Mucosa of descending colon (tissue), 3 donors: ENCODE measurements at regions not wholly inside any gene's neighbourhood (a gene's known extent, or its start where the extent isn't known, plus 50 kb on each side); places are given as distances from the start of the nearest gene placed in this dataset.
"Not testable (repeated sequence)": the region's sequence is repeated elsewhere in the genome, so short reads cannot be mapped to it uniquely, and the experiment has no call there.

ENCODE experiments used
- ATAC-seq: fragments of 200-7000 bp; cut with Tn5 transposase; one replicate; pipeline ENCODE4 v1.9.1; 2020; ENCODE audit warnings: mild to moderate bottlenecking, moderate library complexity
- DNase-seq, 3 donors: peaks; one replicate each; pipeline ENCODE4 v3.0.0-alpha.2; 2020
- H3K36me3 ChIP-seq: fragments of 200-600 bp; one replicate; pipeline ENCODE4 v1.8.0; 2021; ENCODE audit warnings: low read depth, mild to moderate bottlenecking
- H3K4me1 ChIP-seq: fragments of 200-600 bp; one replicate; pipeline ENCODE4 v1.8.0; 2021; ENCODE audit warnings: low read depth, mild to moderate bottlenecking
- H3K4me3 ChIP-seq: fragments of 200-600 bp; one replicate; pipeline ENCODE4 v1.8.0; 2021; ENCODE audit warnings: mild to moderate bottlenecking
- H3K9me3 ChIP-seq: fragments of 200-600 bp; one replicate; pipeline ENCODE4 v1.8.0; 2021; ENCODE audit warnings: mild to moderate bottlenecking
- intact Hi-C, 2 donors: fragments of 100-400 bp; cut with DNase I in 1 of 2; cut with micrococcal nuclease in 1 of 2; formaldehyde crosslinking; loops; one replicate each; pipeline versions ENCODE4 v1.11.0 to v1.11.1; 2022; cut with DNase I, micrococcal nuclease
- TF ChIP-seq, protein P1 (sequence below): fragments of 200-600 bp; IDR thresholded peaks from one replicate; pipeline ENCODE4 v1.8.0; 2022; ENCODE audit warnings: antibody characterized with exemption, mild to moderate bottlenecking
- donor health status: DM: no; HTN: no; CAD: no; lungs with moderate emphysema.
- donor health status: DM: no; HTN: no; CAD: no.
- donor health status: DM: no; HTN: yes; CAD: no.

DNA sequence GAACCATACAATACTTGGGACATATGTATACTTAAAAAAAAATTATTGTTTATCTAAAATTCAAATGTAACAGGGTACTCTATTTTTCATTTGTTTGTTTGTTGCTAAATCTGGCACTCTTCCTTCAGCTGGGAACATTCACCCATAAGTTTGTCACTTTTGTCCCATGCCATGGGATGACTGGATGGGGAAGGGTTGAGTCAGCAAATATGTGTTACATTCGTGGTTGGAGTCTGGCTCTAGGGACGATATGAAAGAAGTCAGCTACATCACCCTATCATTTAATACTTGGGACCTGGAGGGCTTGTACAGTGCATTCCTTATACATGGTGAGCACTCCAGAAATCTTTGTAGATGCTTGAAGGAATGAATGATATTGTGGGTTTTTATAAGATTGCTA lies 131.3 kb downstream of the IPO8 start:
- intact Hi-C loops: no loop called here
- Histone ChIP-seq H3K4me1 (no peaks in the 10 kb centered on the region), H3K36me3 (no peaks in the 10 kb centered on the region), H3K4me3 (no peak overlapping the region), H3K9me3 (no peaks in the 10 kb centered on the region)
- TF ChIP-seq, protein P1, sequence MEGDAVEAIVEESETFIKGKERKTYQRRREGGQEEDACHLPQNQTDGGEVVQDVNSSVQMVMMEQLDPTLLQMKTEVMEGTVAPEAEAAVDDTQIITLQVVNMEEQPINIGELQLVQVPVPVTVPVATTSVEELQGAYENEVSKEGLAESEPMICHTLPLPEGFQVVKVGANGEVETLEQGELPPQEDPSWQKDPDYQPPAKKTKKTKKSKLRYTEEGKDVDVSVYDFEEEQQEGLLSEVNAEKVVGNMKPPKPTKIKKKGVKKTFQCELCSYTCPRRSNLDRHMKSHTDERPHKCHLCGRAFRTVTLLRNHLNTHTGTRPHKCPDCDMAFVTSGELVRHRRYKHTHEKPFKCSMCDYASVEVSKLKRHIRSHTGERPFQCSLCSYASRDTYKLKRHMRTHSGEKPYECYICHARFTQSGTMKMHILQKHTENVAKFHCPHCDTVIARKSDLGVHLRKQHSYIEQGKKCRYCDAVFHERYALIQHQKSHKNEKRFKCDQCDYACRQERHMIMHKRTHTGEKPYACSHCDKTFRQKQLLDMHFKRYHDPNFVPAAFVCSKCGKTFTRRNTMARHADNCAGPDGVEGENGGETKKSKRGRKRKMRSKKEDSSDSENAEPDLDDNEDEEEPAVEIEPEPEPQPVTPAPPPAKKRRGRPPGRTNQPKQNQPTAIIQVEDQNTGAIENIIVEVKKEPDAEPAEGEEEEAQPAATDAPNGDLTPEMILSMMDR: no peak
- ATAC-seq (no peak), DNase-seq (no peak)

DNA sequence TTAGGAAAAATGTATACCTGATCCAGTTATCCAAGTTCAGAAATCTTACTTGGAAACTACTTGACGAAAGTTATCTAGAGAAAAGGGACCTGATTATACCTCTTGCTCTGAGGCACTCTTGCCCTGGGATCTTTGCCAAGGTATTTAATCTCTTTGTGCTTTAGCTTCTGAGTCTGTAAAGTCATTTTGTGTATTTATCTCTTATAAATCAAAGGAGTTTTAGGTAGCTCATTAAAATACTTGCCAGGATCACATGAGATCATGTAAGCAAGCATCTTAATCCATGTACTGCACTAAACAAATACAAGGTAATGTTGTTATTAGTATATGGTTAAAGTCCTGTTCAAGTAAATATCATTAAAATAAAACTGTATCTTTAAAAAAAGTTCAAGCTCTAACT lies 147.5 kb downstream of the IPO8 start:
- no peak overlapping the region for H3K4me3 ChIP-seq
- intact Hi-C loops: no loop called here
- H3K36me3 ChIP-seq: no peaks in the 10 kb centered on the region
- TF ChIP-seq, protein P1: no peak
- DNase-seq (no peak), ATAC-seq (no peak)
- H3K4me1 ChIP-seq: no peaks in the 10 kb centered on the region
- H3K9me3 ChIP-seq: no peaks in the 10 kb centered on the region

DNA sequence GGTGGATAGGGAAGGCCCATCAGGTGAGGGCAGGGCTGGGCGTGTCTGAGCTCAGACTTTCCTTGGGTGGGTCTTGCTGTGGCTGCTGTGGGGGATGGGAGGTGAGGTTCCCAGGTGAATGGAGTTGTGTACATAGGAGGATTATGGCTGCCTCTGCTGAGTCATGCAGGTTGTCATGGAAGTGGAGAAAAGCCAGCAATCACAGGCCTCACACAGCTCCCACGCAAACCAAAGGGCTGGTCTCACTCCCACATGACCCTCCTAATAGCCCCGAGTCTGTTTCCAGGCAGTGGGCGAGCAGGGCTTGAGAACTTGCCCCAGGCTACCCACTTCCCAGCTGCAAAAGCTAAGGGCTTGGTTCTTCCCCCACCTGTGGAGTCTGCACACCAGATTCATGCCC lies 149.5 kb downstream of the IPO8 start:
- Histone ChIP-seq H3K4me3 (no peak overlapping the region), H3K4me1 (no peaks in the 10 kb centered on the region), H3K36me3 (no peaks in the 10 kb centered on the region), H3K9me3 (peaks cover 3% of the 10 kb centered on the region)
- TF ChIP-seq, protein P1: no peak
- intact Hi-C loops: no loop called here
- ATAC-seq: no peak
- DNase-seq: peak in 2 of 3 donors; percentile 11 to 26

DNA sequence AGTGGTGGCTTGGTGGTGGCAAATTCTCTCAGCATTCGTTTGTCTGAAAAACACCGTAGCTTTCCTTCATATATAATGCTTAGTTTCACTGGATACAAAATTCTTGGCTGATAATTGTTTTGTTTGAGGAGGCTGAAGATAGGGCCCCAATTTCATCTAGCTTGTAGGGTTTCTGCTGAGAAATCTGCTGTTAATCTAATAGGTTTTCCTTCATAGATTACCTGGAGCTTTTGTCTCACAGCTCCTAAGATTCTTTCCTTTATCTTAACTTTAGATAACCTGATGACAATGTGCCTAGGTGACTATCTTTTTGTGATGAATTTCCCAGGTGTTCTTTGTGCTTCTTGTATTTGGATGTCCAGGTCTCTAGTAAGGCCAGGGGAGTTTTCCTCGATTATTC lies 151.0 kb downstream of the IPO8 start:
- intact Hi-C loops, H3K4me1 ChIP-seq, DNase-seq, H3K9me3 ChIP-seq, H3K36me3 ChIP-seq, ATAC-seq, H3K4me3 ChIP-seq: not testable (repeated sequence)

DNA sequence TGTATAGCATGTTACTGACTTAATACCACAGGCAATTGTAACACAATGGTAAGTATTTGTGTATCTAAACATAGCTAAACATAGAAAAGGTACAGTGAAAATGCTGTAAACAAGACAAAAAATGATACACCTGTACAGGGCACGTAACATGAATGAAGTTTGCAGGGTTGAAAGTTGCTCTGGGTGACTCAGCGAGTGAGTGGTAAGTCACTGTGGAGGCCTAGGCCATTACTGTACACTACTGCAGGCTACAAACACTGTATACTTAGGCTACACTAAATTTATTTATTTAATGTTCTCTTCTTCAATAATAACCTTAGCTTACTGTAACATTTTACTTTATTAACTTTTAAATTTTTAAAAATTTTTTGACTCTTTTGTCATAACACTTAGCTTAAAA lies 158.4 kb downstream of the IPO8 start:
- TF ChIP-seq, protein P1: no peak
- intact Hi-C loops: no loop called here
- no peak overlapping the region for H3K4me3 ChIP-seq
- H3K9me3 ChIP-seq: peaks cover 5% of the 10 kb centered on the region
- ATAC-seq (no peak), DNase-seq (no peak)
- H3K36me3 ChIP-seq: no peaks in the 10 kb centered on the region
- no peaks in the 10 kb centered on the region for H3K4me1 ChIP-seq

DNA sequence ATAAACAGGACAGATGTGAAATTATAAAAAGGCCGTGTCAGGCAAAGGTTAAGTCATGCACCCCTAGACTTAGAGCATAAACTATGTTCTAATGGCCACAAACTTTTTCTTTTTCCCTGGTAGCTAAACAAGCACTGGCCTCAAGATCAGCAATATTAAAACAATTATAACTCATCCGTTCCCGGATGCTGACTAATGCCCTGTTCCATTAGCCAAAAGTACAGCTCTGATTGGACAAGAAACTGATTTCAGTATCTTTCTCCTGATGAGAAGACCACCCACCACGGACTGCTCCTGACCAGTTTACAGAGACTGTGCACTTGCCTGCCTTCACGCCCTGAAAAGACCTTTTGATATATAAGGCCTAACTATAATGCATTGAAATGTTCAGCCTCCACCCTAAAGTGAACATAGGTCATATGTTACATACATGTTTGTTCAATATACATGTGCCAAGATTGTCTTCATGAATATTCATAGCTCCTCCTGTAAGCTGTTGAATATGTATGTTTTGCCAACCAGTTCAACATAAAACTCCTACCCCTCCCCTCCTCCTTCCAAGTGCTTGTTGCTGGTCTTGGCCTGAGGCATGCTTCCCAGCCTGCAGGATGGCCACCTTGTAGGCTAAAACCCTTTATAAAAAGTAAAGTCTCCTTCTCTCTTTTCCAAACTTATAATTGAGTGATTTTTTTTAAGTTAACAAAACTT lies 162.0 kb downstream of the IPO8 start:
- TF ChIP-seq, protein P1: no peak
- intact Hi-C loops: no loop called here
- Histone ChIP-seq H3K4me1 (no peaks in the 10 kb centered on the region), H3K4me3 (no peak overlapping the region), H3K9me3 (no peaks in the 10 kb centered on the region), H3K36me3 (no peaks in the 10 kb centered on the region)
- DNase-seq (no peak), ATAC-seq (no peak)
